GM12891 (cell line): ENCODE measurements at regions not wholly inside any gene's neighbourhood (a gene's known extent, or its start where the extent isn't known, plus 50 kb on each side); places are given as distances from the start of the nearest gene placed in this dataset.

Source experiments
- POLR2A ChIP-seq: IDR thresholded peaks from 2 replicates; pipeline ENCODE4 v1.6.1; 2011; ENCODE audit warnings: low read depth, low read length, control low read depth
- POLR2AphosphoS5 ChIP-seq: IDR thresholded peaks from 2 replicates; pipeline ENCODE4 v1.6.1; 2011; ENCODE audit warnings: low read depth, low read length, control low read depth

GRCh38 chr2:71932037-71932779, 215.5 kb downstream of the CYP26B1 start:
- TF ChIP-seq POLR2AphosphoS5 (no peak), POLR2A (no peak)
